Activated T-cell treated with anti-CD3 and anti-CD28 coated beads for 1 hour (primary cell): ENCODE measurements at regions not wholly inside any gene's neighbourhood (a gene's known extent, or its start where the extent isn't known, plus 50 kb on each side); places are given as distances from the start of the nearest gene placed in this dataset.

Experiments used
- DNase-seq: peaks from one replicate; pipeline ENCODE4 v3.0.0-alpha.2; 2020; ENCODE audit warnings: low read depth

DNA sequence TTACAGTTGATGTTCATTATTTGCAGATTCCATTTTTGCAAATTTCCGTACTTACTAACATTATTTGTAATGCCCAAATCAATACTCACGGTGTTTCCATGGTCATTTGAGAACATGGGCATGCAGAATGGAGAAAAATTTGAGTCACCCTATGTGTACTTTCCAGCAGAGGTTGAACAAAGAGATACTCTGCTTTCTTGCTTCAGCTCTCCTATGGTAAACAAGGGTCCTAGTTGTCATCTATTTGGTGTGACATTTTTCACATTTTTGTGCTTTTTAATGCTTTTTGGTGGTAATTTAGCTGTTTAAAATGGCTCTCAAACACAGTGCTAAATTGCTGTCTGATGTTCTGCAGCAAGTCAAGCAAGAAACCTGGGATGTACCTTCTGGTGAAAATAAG lies 444.4 kb upstream of the CELF4 start:
- no peak for DNase-seq

GRCh38 chr18:38009320-38009719 lies 443.7 kb upstream of the CELF4 start:
- no peak for DNase-seq

DNA sequence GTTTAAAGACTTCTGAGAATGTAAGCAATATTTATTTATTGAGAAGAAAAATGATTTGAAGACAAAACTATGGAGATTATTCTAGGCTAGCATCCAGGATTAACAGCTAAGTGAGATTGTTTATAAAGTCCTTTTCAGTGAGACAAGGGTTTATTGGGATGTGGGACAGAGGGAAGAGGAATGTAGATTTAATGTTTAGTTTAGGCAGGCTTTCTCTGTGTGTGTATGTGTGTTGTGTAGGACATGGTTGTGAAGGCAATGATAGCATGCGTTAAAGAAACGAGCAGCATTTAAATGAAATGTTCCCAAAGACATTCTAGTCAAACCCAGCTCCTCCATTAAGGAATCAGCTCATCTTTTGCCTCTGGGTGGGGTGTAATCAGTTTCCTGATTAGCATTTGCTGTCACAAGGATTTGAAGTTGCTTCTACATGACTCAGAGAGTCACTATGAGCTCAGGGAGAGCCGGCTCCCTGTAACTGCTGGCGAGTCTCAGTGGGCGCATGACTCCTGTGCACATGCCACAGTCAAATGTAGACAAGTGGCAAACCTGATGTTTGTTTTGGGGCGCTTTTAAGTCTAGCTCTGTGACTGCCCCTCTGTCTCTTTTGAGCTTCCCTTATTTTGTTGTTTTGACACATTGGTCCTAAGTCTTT lies 442.2 kb upstream of the CELF4 start:
- DNase-seq: no peak

DNA sequence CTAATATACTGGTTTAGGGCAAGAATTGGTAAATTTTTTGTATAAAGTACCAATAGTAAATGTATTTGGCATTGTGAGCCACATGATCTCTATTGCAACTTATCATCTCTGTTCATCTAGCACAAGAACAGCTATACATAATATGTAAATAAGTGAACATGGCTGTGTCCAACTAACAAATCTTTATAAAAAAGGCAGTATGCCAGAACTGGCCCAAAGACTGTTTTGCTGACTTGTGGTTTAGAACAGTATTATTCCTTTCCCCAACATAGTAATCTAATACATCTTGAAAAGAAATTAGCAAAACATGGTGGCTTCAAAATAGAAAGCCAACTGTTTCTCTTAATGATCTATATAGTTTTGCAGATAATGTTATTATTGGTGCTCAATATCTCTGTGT lies 441.4 kb upstream of the CELF4 start:
- no peak for DNase-seq

DNA sequence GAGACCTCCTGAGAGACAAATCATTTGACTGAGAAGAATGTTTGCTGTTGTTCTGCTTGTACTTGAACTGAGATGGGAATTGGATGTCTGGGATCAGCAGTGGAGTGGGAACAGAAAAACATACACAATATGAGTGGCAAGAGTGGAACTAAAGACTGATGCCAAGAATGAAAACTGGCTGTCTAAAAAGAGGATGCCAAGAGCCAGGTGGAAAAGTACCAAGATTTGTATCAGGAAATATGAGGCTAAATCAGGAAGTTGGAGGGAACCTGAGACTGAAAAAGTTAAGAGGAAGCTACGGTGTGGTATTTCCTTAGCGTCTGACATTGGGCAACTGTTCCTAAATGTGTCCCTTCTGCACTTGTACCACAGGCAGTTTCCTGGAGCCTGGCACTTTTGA lies 440.9 kb upstream of the CELF4 start:
- no peak for DNase-seq

DNA sequence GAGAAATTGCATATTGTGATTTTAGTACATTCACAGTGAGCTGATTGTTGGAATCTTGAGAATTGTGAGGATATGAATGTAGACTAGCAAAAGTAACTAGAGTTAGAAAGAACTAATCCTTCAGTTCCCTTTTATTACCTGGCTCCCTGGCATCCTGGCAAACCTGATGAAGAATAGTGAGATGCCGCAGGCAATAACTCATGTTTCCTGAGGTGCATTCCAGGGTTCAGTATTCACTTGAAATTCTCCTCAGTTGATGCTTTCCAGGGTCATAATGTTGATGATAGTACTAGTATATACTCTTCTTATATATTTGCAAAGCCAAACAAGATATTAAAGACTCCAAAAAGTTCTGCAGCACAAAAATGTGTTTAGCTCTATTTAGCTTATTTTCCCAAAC lies 432.1 kb upstream of the CELF4 start:
- DNase-seq: no peak

DNA sequence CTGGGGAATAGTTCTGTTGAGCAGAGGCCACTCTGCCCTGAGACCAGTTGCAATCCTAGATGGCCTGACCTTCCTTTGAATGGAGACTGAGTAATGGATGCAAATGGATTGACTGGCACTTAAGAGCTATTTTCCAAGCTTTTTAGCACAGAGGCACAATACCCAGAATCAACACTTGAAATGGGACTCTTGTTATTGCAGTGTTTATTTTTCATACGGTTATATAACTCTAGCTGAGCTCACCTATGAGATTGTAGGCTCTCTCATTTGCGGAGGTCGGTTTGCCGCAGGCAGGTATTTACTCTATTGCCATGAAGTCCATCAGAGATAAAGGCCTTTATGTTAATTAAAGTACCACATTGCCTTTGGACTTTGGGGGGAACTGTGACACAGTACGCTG lies 422.3 kb upstream of the CELF4 start:
- DNase-seq: no peak

- DNase-seq: no peak
These were observed 421.1 kb upstream of the CELF4 start for GRCh38 chr18:37986665-37987064.

DNA sequence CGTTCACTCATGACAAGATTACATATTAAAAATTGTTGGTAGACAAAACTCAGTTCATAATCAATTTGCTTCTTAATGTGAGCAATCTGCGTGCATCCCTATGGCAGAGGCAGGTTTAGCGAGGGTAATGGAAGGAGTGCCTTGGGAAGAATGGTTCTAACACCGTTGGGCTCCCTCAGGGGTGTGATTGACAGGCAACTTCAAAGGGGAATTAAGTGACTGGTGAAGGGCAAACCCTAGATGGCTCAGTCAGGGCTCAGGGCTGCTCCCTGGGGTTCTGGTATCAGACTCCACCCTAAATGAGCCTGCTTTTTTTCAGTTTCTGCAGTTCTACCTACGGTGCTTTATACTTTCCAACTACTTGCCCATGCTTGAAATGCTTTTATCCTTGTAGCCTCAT lies 419.5 kb upstream of the CELF4 start:
- DNase-seq: no peak

DNA sequence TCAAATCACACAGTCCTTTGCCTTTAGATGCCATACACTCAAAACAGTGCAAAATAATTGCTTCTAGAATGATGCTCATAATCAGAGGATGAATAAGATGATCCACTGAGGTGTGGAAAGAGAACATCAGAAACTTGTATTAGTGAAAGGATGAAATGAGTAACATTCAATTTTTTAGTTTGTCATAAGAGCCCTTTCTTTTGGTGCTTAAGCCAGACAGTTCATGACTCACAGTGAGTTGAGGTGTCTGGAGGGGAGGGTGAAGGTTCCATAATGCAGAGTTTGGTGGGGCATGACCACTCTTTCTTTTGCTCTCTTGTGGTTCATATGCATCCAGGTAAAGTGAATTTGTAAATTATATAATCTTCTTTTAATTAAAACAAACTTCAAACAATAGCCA lies 415.0 kb upstream of the CELF4 start:
- no peak for DNase-seq

DNA sequence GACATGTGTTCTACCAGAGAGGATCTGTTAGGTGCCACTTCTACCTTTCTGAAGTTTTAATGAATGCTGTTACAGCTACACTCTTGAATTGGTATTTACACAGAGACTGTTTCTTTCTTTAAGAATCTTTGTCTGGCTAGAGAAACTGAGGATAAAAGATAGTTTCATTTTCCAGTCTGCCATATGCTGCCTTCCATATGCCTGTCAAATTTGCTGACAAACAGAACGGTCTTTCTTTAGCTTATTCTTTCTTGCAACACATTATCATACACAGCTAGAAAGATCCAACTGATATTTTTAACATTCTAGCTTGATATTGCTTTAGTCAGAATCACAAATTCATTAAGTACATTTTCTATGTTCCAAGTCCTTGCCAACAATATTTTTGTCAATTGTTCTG lies 409.8 kb upstream of the CELF4 start:
- no peak for DNase-seq

DNA sequence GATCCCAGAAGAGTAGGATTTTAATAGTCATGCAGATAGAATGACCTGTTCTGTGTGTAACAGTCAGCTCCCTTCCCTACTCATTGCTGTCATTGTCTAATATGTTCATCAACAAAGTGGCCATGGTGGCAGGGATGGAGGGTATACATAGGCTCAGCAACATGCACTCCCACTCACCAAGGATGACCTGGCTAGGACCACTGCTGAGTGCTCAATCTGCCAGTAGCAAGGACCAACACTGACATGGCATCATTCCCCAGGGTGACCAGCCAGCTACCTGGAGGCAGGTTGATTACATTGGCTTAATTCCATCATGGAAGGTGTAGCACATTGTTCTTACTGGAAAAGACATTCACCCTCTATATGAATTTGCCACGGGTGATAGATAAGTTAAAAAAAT lies 401.7 kb upstream of the CELF4 start:
- no peak for DNase-seq

DNA sequence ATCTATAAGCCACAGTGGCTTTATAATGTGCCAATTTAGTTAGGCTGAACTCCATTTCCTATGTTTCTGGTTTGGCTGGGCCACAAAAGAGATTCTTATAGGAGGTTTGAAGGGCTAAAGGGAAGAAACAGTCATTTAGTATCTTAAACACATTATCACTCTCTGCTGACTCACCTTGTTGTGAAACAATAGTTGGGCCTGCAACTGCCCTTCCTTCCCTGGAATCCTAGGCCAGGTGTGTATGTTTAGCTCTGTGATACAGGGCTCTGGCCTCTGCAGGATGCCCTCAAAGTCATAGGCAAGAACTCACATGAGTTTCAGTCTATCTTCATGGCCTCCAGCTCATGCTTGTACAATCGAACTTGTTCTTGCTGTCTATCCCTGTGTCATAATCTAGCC lies 400.0 kb upstream of the CELF4 start:
- no peak for DNase-seq

DNA sequence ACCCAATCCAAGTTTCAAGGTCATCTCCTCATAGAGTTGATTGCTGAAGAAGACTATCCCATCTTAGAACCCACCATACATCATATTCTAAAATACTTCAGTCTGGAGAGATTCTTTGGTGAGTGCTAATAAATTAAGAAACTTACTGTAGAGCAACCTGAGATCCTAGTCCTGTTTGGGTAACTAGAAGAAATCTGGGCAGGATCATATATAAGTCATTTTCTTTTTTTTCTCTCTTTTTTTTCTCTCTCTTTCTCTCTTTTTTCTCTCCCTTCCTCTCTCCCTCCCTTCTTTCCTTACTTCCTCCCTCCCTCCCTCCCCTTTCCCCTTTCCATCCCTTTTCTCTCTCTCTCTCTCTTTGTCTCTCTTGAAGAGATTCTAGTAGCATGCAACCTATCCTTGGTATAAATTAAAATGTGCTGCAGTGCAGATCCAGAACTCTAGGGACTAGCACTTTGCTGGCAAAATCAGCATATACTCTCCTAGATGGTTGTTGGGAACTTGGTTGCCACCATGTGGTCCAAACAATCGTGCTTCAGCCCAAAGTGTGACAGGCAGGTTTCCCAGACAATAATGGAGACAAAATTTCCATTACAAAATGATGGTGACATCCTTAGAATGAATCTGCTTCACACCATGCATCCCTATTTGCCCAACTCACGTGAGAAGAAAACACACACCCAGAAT lies 399.4 kb upstream of the CELF4 start:
- no peak for DNase-seq

DNA sequence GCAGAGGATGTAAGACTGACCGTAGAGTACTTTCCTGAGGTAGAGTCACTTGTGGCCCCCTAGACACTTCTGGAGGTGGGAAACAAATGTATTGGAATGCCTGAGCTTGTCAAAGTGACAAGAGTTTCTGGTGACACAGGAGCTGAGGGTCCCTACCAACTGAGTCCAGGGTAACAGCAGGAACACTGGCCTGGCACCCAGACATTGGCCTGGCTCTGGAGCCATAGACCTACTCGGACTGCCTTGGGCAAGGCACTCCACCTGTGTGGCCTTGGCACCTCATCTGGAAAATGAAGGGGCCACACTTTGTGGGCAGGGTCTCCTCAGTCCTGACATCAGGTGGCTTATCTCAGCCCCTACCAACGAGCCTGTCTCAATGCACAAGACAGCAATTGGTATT lies 398.2 kb upstream of the CELF4 start:
- DNase-seq: no peak

DNA sequence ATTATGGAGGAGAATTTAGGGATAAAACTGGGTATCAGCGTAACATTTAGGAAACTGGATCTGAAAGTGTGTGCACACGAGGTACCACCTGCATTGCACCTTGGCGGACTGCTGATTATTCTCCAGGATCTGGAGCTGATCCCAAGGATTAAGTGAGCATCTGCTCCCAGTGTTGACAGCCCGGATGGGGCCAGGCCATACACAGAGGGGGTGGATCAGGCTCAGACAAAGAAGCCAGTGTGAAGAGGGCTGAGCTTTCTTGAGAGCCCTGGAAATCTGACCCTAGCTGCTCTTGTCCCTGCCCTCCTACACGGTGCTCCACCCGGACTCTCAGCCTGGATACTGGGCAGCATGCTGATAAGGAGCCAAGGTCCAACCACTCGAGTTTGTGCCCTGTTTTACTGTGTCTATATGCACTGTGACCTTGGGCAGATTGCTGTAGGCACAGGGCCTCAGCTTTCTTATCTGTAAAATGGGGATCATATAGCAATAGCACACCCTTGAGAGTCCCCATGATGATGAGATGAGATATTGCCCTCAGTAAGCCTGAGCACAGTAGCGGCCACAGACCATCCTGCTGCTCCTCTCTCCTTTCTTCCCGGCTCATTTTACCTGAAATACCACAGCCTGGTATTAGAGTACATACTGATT lies 396.8 kb upstream of the CELF4 start:
- no peak for DNase-seq

DNA sequence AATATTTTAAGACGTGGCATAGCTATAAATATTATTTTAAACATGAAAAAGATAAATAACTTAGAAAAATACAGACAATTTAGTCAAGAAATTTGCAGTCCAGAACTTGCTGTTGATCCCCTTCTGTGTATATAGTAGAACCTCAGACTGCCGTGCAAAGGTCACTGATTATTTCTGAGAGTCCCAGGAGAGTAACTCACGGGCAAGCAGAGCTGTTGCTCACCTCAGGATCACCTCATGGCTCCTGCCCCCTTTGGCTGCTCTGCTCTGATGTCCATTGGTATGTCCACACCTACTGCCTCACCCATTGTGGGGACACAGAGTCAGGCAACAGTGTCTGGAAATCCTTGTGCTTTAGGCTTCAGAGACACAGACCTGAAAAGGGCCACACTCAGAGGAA lies 392.9 kb upstream of the CELF4 start:
- DNase-seq: no peak

DNA sequence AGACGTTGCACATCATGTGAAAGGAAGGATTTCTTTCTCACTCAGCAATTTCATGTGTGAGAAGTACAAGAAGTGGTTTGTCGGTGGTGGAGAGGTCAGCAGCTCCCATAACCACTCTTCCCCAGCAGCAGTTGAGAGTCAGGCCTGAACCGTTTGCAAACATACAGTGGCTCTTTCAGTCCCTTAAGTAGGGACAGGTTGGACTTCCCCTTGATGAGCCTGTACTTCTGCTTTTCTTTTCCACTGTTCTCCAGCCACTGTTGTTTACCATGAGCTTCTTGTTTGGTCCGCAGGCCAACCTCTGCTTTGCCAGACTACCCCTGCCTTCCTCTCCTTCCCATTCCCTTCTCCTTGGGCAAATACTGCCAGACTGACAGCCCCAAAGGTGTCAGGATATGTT lies 391.3 kb upstream of the CELF4 start:
- no peak for DNase-seq

- DNase-seq: no peak
These were observed 390.4 kb upstream of the CELF4 start for GRCh38 chr18:37956020-37956419.

DNA sequence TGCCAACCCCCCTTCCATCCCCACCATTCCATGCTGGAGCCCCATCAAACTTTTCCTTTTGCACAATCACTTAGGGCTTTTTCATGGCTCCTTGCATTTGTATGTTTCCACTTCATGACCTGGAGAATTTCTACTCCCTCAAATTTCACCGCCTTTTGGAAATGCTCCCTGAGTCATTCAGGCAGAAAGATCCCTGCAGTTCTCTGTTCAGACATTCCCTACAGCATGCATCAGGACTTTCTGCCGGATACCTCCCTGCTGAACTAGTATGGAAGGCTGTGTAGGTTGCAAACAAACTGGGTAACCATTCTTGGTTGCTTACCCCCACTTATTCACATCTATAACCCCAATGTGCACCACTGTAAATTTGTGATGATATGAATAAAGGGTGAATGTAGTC lies 389.6 kb upstream of the CELF4 start:
- no peak for DNase-seq

DNA sequence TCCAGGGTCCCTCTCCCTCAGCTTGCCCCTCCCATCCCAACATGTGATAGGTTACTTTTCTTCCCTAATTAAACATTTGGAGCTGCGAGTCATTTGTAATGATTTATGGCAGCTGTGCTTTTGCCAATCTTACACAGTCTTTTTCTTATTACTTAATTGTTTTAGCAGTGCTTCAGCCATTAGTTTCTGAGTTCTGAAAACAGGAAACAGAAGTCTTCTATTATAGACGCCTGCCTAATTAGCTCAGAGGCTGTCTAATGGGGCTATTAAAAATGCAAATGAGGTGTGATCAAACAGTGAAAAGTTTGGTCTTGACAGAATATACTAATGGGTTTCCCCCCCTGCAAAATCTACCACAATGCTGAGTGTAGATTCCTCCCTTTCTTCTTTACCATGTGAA lies 388.3 kb upstream of the CELF4 start:
- DNase-seq: no peak

DNA sequence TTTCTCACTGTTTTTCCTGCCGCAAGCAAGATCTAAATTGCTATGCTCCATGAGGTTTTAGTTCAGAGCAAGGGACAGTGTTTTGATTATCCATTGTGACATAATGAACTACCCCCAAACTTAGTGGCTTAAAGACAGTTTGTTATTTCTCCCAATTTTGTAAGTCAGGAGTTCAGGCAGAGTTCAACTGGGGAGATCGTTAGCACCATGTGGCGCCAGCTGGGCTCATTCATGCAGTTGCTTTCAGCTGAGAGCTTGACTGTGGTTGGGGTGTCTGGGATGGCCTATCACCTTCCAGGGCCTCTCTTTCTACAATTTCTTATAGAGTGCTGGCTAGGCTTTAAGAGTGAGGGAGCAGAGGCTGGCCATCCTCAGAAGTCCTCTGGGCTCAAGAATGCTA lies 382.9 kb upstream of the CELF4 start:
- no peak for DNase-seq

GRCh38 chr18:37946324-37946723 lies 380.7 kb upstream of the CELF4 start:
- no peak for DNase-seq
